ENCODE measurements at regions not wholly inside any gene's neighbourhood (a gene's known extent, or its start where the extent isn't known, plus 50 kb on each side); places are given as distances from the start of the nearest gene placed in this dataset.

DNA sequence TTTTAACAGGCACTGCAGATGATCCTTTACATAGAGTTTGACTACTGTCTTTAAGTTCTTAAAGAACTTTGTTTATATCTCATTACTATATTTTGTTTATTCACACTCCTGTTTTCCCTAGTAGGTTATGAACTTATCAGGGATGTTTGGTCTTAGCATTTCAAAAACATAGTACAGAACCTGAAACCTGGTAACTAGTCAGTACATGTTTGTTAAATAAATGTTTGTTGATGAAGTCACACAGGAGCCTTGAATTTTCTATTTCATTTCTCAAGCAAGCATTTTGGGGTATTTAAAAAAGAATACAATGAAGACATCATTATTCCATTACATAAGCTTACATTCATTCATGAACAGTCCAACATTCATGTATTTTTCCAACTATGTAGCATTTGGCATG is 280.3 kb upstream of the ZSWIM2 start:
- H4K20me1 ChIP-seq (ENCODE audit: control insufficient read depth, insufficient read depth, insufficient read length), result no peaks in the 10 kb centered on the region
- H3K9me3 ChIP-seq (ENCODE audit: control insufficient read depth, low read depth, low read length), result no peaks in the 10 kb centered on the region
- Mint-ChIP-seq H3K9me3 (no peaks in the 10 kb centered on the region; a peak in 1 of 5 replicates), H3K27me3 (ENCODE audit: low read depth) (no peaks in the 10 kb centered on the region), H3K27ac (no peak overlapping the region), H3K36me3 (ENCODE audit: insufficient read depth in 1 of 3, low read depth in 3 of 3) (no peaks in the 10 kb centered on the region), H3K4me1 (peaks cover 2% of the 10 kb centered on the region in 2 experiments; a peak in 3 of 4 replicates), H3K4me3 (no peak overlapping the region)
- no peak overlapping the region for H2AFZ ChIP-seq (ENCODE audit: low read length)
- H2BK12ac ChIP-seq (ENCODE audit: insufficient read length, low read depth, low read length), result no peak overlapping the region
- H3K4me1 ChIP-seq (ENCODE audit: insufficient read depth, low read length), result no peaks in the 10 kb centered on the region
- no peaks in the 10 kb centered on the region for H3K27me3 ChIP-seq (ENCODE audit: insufficient read depth, low read length)
- no peaks in the 10 kb centered on the region for H3K23me2 ChIP-seq (ENCODE audit: insufficient read length, low read depth, low read length, poor library complexity, severe bottlenecking)
- H3K79me2 ChIP-seq (ENCODE audit: insufficient read depth, low read length), result no peaks in the 10 kb centered on the region
- no peak overlapping the region for H3K4me2 ChIP-seq (ENCODE audit: insufficient read depth, insufficient read length, low read length)
- H3K9ac ChIP-seq (ENCODE audit: extremely low read depth, insufficient read length, low read length), result no peak overlapping the region
- H2BK20ac ChIP-seq (ENCODE audit: low read depth, low read length, poor library complexity, severe bottlenecking), result no peak overlapping the region
- DNase-seq, result no peak
- H4K8ac ChIP-seq (replicated peaks; ENCODE audit: insufficient read length, low read depth, low read length), result no peak overlapping the region
- H3K23ac ChIP-seq (ENCODE audit: insufficient read length, low read depth, low read length), result no peak overlapping the region
- no peak overlapping the region for H3K14ac ChIP-seq (ENCODE audit: insufficient read depth, low read length)
- H3K4ac ChIP-seq (ENCODE audit: low read depth, low read length), result no peak overlapping the region
- no peak overlapping the region for H4K5ac ChIP-seq (ENCODE audit: insufficient read length, low read depth, low read length)
- TF ChIP-seq, protein P1, sequence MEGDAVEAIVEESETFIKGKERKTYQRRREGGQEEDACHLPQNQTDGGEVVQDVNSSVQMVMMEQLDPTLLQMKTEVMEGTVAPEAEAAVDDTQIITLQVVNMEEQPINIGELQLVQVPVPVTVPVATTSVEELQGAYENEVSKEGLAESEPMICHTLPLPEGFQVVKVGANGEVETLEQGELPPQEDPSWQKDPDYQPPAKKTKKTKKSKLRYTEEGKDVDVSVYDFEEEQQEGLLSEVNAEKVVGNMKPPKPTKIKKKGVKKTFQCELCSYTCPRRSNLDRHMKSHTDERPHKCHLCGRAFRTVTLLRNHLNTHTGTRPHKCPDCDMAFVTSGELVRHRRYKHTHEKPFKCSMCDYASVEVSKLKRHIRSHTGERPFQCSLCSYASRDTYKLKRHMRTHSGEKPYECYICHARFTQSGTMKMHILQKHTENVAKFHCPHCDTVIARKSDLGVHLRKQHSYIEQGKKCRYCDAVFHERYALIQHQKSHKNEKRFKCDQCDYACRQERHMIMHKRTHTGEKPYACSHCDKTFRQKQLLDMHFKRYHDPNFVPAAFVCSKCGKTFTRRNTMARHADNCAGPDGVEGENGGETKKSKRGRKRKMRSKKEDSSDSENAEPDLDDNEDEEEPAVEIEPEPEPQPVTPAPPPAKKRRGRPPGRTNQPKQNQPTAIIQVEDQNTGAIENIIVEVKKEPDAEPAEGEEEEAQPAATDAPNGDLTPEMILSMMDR (conservative IDR thresholded peaks at IDR 0.05), result no peak
- no peaks in the 10 kb centered on the region for H3K79me1 ChIP-seq (ENCODE audit: insufficient read depth, low read depth, low read length, poor library complexity, severe bottlenecking)
- H3K27ac ChIP-seq (ENCODE audit: insufficient read length, low read depth, low read length), result no peak overlapping the region
- no peak overlapping the region for H3K18ac ChIP-seq (ENCODE audit: insufficient read length, low read depth, low read length)
- H3K56ac ChIP-seq (ENCODE audit: insufficient read length, low read depth, low read length), result no peak overlapping the region
- H2BK5ac ChIP-seq (ENCODE audit: insufficient read length, low read length), result no peak overlapping the region
- no peak overlapping the region for H2AK5ac ChIP-seq (ENCODE audit: insufficient read length, low read length)
- H2BK15ac ChIP-seq (ENCODE audit: low read depth, low read length), result no peak overlapping the region
- no peak overlapping the region for H2BK120ac ChIP-seq (ENCODE audit: low read depth, low read length, poor library complexity, severe bottlenecking)
- no peak overlapping the region for H3T11ph ChIP-seq (ENCODE audit: low read length)
- H4K91ac ChIP-seq (ENCODE audit: insufficient read length, low read depth, low read length), result no peak overlapping the region
